ENCODE measurements at regions not wholly inside any gene's neighbourhood (a gene's known extent, or its start where the extent isn't known, plus 50 kb on each side); places are given as distances from the start of the nearest gene placed in this dataset.

DNA sequence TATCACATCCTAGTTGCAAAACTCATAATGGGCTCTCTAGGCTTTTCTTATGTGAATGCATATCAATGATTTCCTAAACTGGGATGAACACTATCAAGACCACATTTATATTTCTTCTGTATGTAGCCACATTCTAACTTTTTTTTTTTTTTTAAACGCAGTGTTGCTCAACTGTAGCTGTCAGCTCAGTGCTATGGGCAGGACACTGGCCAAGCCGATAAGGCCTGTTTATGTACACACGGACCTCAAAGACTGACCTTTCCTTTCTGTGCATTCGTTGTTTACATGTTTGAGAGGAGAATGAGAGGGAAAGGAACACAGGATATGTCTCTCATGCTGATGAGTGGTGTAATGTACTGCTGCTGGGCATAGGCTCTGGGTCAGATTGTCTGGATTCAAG is 75.1 kb upstream of the B3GAT2 start:
- DNase-seq (ENCODE audit: low spot score): no peak
- no peak for ATAC-seq (ENCODE audit: low FRiP score)
- TF ChIP-seq, protein P1, sequence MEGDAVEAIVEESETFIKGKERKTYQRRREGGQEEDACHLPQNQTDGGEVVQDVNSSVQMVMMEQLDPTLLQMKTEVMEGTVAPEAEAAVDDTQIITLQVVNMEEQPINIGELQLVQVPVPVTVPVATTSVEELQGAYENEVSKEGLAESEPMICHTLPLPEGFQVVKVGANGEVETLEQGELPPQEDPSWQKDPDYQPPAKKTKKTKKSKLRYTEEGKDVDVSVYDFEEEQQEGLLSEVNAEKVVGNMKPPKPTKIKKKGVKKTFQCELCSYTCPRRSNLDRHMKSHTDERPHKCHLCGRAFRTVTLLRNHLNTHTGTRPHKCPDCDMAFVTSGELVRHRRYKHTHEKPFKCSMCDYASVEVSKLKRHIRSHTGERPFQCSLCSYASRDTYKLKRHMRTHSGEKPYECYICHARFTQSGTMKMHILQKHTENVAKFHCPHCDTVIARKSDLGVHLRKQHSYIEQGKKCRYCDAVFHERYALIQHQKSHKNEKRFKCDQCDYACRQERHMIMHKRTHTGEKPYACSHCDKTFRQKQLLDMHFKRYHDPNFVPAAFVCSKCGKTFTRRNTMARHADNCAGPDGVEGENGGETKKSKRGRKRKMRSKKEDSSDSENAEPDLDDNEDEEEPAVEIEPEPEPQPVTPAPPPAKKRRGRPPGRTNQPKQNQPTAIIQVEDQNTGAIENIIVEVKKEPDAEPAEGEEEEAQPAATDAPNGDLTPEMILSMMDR (IDR thresholded peaks at IDR 0.05): no peak

DNA sequence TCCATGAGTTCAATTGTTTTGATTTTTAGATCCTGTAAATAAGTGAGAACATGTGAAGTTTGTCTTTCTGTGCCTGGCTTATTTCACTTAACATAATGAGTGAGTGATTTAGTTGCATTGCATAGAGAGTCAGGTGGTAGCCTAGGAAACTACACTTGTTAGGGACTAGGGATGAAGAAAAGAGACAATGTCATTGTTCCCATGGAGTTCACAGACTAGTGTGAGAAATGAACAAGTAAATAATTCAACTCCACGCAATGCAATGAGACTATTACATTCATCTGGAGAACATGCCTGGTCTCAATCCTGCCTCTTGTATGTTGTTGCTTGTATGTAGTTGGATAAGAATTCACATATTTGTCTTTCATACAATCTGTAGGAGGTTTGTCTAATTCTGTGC is 76.3 kb upstream of the B3GAT2 start:
- ATAC-seq (ENCODE audit: low FRiP score) (no peak), DNase-seq (ENCODE audit: low spot score) (no peak)
- TF ChIP-seq, protein P1 (IDR thresholded peaks at IDR 0.05): no peak

DNA sequence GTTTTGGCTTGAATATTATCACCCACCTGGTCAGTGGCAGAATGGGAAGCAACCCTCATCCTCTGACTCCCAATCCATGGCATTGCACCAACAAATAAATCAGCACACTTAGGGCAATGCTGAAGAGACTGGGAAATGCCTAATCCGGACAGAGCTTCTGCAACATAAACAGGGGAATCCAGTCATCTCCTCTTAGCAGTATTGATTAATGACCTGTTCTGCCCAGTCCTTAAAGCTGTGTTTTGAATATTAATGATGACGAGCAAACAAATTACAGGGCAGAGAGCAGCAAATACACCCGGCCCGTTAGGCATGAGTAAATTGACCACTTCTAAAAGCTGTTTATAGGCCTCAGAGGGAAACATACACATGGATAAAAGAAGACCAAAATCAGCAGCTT is 77.0 kb upstream of the B3GAT2 start:
- DNase-seq (ENCODE audit: low spot score) (no peak), ATAC-seq (ENCODE audit: low FRiP score) (no peak)
- TF ChIP-seq, protein P1 (IDR thresholded peaks at IDR 0.05): no peak

DNA sequence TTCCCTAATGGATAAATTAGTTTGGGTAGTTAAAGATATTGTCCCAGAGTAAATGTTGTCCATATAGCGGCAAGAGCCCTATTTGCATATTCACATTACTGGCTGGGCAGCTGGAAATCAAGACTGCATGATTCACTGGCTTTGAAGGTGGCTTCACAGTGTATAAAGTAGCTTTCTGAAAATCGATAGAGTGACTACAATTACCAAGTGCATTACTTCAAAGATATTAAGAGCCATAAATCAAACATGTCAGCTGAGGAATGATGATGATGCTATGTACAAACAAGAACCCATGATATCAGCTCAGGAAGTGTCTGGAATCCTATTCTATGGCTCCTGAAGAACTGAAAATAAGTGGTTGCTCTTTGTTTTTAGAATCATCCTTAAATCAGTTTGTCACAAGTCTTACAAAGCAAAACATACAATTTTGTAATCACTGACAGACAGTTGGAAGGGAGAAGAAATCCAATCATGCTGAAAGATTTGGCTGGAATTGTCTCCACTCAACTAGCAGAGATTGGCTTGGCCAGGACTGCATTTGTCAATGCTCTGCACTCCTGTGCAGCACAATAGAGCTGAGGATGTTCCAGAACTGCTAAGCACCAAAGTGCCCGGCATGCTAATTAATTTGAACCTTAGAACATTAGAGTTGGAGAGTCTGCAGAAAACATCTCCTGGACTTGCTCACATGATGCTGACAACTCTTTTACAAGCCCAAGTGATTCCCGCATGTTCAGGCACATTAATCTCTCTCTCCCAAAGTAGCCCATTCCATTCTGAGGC is 77.9 kb upstream of the B3GAT2 start:
- ATAC-seq (ENCODE audit: low FRiP score): no peak
- no peak for DNase-seq (ENCODE audit: low spot score)
- TF ChIP-seq, protein P1 (IDR thresholded peaks at IDR 0.05): no peak

DNA sequence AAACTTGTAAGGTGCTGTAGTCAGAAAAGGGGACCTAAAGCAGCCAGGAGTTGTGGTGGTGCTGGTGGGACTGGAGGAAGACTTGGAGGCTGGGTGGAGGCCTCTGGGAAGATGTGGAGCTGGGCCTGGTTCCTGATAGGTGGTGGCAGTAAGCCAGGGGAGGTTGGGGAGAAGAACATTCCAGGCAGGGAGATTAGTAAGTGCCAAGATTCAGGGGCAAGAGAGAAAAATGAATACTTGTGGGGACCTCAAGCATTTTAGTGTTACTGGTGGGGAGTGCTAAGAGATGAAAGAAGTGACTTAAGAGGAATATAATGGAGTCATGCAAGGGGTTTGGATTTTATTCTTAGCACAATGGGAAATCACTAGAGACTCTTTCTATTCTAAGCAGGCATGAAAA is 79.0 kb upstream of the B3GAT2 start:
- TF ChIP-seq, protein P1 (IDR thresholded peaks at IDR 0.05): no peak
- no peak for ATAC-seq (ENCODE audit: low FRiP score)
- DNase-seq (ENCODE audit: low spot score): no peak

DNA sequence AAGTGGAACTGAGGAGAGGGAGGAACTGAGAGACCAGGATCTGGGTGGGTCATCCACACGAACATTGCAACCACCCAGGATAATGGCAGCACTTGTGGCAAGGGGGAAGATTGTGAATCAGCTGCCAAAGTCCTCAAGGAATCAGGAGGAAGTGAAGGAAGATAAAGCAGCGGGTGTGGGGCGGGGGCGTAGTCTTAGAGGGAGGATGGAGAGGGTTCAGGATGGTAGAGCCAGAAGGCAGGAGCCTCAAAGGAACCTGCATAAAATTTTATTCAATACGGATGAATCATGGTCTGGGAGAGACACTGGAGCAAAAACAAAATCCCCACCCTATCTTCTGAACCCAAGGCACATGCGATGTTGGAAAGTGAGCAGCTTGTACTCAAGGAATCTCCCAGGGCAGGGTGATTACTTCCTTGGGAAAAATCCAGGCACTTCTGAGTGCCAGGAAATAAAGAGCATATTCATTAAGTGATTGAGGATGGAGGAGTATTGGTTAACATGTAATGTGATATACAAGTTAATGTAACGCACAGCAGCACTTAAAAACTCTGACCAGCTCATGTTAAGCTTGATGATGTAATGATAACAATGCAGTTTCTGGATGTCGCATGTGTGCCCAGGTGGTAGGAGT is 82.0 kb upstream of the B3GAT2 start:
- no peak for ATAC-seq (ENCODE audit: low FRiP score)
- TF ChIP-seq, protein P1 (IDR thresholded peaks at IDR 0.05): no peak
- DNase-seq (ENCODE audit: low spot score): no peak

DNA sequence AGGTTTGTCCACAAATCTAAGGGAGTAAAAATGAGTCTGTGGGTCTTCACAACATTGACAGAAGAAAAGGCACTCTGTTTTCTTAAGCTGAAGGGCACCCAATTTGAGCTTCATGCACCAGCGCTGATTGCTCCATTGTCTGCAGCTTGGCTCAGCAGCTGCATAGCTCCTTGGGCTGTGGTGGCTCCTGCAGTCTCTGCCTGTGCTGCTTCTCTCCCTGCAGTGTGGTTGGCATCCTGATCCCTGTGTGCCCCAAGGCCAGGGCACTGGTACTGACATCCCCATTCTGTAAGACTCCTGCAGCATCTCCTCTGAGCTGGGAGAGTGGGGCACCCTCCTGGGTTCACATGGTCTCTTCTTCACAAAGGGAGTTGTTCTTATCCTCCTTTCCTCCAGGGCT is 83.2 kb upstream of the B3GAT2 start:
- ATAC-seq (ENCODE audit: low FRiP score): no peak
- TF ChIP-seq, protein P1 (IDR thresholded peaks at IDR 0.05): no peak
- DNase-seq (ENCODE audit: low spot score): no peak
